ENCODE measurements at regions not wholly inside any gene's neighbourhood (a gene's known extent, or its start where the extent isn't known, plus 50 kb on each side); places are given as distances from the start of the nearest gene placed in this dataset.

DNA sequence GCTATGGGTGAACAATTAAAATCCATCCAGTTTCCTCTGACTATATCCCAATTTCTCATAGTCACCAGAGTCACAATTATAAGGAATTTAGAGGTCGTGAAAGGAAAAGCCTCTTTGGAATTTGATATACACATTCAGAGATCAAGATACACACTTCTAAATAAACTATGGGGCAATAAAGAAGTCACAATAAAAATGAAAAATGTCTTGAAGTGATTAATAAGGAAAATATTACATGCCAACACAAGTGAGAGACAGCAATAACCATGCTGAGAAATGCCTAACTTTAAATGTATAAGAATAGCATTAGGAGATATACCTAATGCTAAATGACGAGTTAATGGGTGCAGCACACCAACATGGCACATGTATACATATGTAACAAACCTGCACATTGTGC lies 54.9 kb upstream of the ADAMTS19 start:
- TF ChIP-seq, protein P1, sequence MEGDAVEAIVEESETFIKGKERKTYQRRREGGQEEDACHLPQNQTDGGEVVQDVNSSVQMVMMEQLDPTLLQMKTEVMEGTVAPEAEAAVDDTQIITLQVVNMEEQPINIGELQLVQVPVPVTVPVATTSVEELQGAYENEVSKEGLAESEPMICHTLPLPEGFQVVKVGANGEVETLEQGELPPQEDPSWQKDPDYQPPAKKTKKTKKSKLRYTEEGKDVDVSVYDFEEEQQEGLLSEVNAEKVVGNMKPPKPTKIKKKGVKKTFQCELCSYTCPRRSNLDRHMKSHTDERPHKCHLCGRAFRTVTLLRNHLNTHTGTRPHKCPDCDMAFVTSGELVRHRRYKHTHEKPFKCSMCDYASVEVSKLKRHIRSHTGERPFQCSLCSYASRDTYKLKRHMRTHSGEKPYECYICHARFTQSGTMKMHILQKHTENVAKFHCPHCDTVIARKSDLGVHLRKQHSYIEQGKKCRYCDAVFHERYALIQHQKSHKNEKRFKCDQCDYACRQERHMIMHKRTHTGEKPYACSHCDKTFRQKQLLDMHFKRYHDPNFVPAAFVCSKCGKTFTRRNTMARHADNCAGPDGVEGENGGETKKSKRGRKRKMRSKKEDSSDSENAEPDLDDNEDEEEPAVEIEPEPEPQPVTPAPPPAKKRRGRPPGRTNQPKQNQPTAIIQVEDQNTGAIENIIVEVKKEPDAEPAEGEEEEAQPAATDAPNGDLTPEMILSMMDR (conservative IDR thresholded peaks at IDR 0.05; ENCODE audit: low read depth, low read length): no peak
- no peak for TF ChIP-seq EZH2 (IDR thresholded peaks at IDR 0.05; ENCODE audit: borderline replicate concordance, low read depth, low read length, poor library complexity, severe bottlenecking)

All from A673 (cell line).